PC-9 (cell line): ENCODE measurements at regions not wholly inside any gene's neighbourhood (a gene's known extent, or its start where the extent isn't known, plus 50 kb on each side); places are given as distances from the start of the nearest gene placed in this dataset.

Source experiments
- BruUV-seq: library from RNA; stranded (reverse); fragments of 400-500 nt; replicated peaks from 2 replicates; lab custom pipeline; 2021; lab: Mats Ljungman, UMichigan
- CTCF ChIA-PET: fragments of 300-600 bp; sonication (Branson Sonifier 250); formaldehyde crosslinking; loops from one replicate; lab custom pipeline; 2022; ENCODE audit warnings: antibody characterized with exemption; lab: Charles Lee
- POLR2A ChIA-PET: fragments of 300-600 bp; sonication (Branson Sonifier 250); formaldehyde crosslinking; loops from one replicate; lab custom pipeline; 2022; ENCODE audit warnings: antibody characterized with exemption; ENCODE audit not compliant: unreplicated experiment; lab: Charles Lee
- DNase-seq, 2 experiments: peaks; one replicate each; pipeline versions ENCODE4 v3.0.0 to v3.0.0-alpha.2; 2015 to 2022; ENCODE audit warnings: mixed read lengths in 1 of 2
- H2AFZ ChIP-seq: fragments of 200-600 bp; sonication (generic); 2 replicates; pipeline ENCODE4 v1.8.1; 2017; ENCODE audit warnings: antibody characterized with exemption
- H3F3A ChIP-seq: fragments of 200-600 bp; sonication (generic); 2 replicates; pipeline ENCODE4 v1.8.1; 2017; ENCODE audit warnings: antibody characterized with exemption, mild to moderate bottlenecking, low read depth; ENCODE audit not compliant: insufficient read depth
- H3K27ac ChIP-seq: fragments of 200-600 bp; sonication (generic); 2 replicates; pipeline ENCODE4 v1.6.1; 2016; ENCODE audit warnings: mixed run types
- H3K27me3 ChIP-seq: fragments of 200-600 bp; sonication (generic); 2 replicates; pipeline ENCODE4 v1.6.1; 2016; ENCODE audit warnings: low read depth, mixed run types; ENCODE audit not compliant: insufficient read depth
- H3K36me3 ChIP-seq: fragments of 200-600 bp; sonication (generic); 2 replicates; pipeline ENCODE4 v1.6.1; 2016; ENCODE audit warnings: low read depth, mixed run types
- H3K4me1 ChIP-seq: fragments of 200-600 bp; sonication (generic); replicated peaks from 2 replicates; pipeline ENCODE4 v1.6.1; 2016; ENCODE audit warnings: mixed run types; ENCODE audit not compliant: insufficient read depth
- H3K4me2 ChIP-seq: fragments of 200-600 bp; sonication (generic); 2 replicates; pipeline ENCODE4 v1.6.1; 2017; ENCODE audit warnings: mixed run types
- H3K4me3 ChIP-seq: fragments of 200-600 bp; sonication (generic); 2 replicates; pipeline ENCODE4 v1.6.1; 2016; ENCODE audit warnings: mixed run types
- H3K79me2 ChIP-seq: fragments of 200-600 bp; sonication (generic); 2 replicates; pipeline ENCODE4 v1.6.1; 2017; ENCODE audit warnings: low read depth, mixed run types
- H3K9me2 ChIP-seq: fragments of 200-600 bp; sonication (generic); 2 replicates; pipeline ENCODE4 v1.8.1; 2017; ENCODE audit warnings: mild to moderate bottlenecking; ENCODE audit not compliant: insufficient read depth
- H3K9me3 ChIP-seq: fragments of 200-600 bp; sonication (generic); 2 replicates; pipeline ENCODE4 v1.8.1; 2016; ENCODE audit warnings: low read depth; ENCODE audit not compliant: insufficient read depth
- H4K20me1 ChIP-seq: fragments of 200-600 bp; sonication (generic); 2 replicates; pipeline ENCODE4 v1.8.1; 2017; ENCODE audit not compliant: insufficient read depth
- EZH2 ChIP-seq: fragments of 200-600 bp; sonication (generic); IDR thresholded peaks from 2 replicates; pipeline ENCODE4 v1.8.0; 2017; ENCODE audit warnings: antibody characterized with exemption, low read depth
- intact Hi-C: fragments of 100-400 bp; cut with micrococcal nuclease; formaldehyde crosslinking; loops from one replicate; pipeline ENCODE4 v1.10.0; 2022; ENCODE audit not compliant: unreplicated experiment
- TF ChIP-seq, protein P1 (sequence below): fragments of 200-600 bp; sonication (generic); conservative IDR thresholded peaks from 2 replicates; pipeline ENCODE4 v1.6.1; 2017; ENCODE audit warnings: mixed run types, antibody characterized with exemption, mild to moderate bottlenecking, moderate library complexity

DNA sequence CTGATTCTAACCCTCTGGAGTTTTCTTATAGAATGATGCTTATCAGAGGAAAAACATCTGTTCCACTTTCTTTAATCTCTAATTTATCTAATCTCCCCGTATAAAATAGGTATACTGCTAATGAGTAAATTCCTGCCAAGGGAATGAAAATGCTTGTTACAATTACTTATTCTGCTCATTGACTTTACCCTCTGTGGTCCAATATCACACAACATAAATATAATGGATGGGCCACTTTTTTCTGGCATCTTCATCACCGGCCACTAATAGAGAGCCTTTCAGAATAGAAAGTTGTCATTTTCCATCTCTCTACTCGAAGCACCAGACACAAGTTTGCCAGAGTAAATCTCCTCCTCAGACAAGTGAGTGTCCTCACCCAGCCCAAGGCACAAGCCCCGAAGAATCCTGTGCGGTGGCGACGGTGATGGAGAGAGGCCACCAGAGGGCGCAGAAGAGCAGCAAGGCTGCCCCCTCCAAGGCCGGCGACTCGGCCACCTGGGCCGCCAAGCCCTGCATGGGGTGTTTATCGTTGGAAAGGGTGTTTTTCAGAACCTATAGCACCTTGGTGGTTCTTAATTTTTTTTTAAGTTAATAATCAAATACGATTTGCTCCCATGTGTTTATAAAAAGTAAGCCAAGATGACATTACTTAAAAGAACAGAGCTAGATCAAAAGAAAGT lies 212.9 kb upstream of the ARID1B start:
- Histone ChIP-seq H3K27ac (no peak overlapping the region), H4K20me1 (no peaks in the 10 kb centered on the region), H3K36me3 (no peaks in the 10 kb centered on the region), H3K9me3 (no peaks in the 10 kb centered on the region), H2AFZ (no peak overlapping the region), H3K4me3 (no peak overlapping the region), H3F3A (no peaks in the 10 kb centered on the region), H3K4me2 (peak overlapping the region; percentile 32; the same call in 1 of the 2 replicates), H3K9me2 (no peaks in the 10 kb centered on the region), H3K4me1 (no peaks in the 10 kb centered on the region), H3K79me2 (no peaks in the 10 kb centered on the region), H3K27me3 (no peaks in the 10 kb centered on the region)
- intact Hi-C loops: loop anchor here (1.0 to 10.0 kb wide), 6 partner anchors 123 to 1237 kb away; partner anchors contain the start of gene ARID1B
- no TSS peak for BruUV-seq
- ChIA-PET POLR2A (no interaction called here), CTCF (interaction anchor here (0.6 kb wide), 2 partner anchors 17 to 294 kb away, joined by 3 read pairs; no protein-coding TSS in a partner anchor)
- TF ChIP-seq, protein P1, sequence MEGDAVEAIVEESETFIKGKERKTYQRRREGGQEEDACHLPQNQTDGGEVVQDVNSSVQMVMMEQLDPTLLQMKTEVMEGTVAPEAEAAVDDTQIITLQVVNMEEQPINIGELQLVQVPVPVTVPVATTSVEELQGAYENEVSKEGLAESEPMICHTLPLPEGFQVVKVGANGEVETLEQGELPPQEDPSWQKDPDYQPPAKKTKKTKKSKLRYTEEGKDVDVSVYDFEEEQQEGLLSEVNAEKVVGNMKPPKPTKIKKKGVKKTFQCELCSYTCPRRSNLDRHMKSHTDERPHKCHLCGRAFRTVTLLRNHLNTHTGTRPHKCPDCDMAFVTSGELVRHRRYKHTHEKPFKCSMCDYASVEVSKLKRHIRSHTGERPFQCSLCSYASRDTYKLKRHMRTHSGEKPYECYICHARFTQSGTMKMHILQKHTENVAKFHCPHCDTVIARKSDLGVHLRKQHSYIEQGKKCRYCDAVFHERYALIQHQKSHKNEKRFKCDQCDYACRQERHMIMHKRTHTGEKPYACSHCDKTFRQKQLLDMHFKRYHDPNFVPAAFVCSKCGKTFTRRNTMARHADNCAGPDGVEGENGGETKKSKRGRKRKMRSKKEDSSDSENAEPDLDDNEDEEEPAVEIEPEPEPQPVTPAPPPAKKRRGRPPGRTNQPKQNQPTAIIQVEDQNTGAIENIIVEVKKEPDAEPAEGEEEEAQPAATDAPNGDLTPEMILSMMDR: peak; percentile 92
- TF ChIP-seq EZH2: no peak
- DNase-seq: peak in 1 of 2 experiments; percentile 59

DNA sequence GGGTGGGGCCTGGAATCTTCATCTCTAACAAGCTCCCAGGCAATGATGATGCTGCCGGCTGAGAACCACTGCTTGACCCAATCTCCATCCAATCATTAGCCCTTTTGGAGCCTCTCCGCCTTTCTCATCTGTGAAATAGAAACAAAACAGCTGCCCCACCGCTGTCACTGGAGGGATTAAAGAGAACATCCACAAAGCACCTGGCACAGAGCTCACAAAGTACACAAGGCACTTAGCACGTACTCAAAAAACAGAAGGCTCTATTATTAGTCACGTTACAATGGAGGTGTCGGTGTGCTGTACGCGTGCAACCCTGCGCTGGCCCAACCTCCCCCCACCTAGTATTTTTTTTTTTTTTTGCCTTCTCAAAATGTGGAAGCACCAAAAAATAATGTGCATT lies 213.5 kb upstream of the ARID1B start:
- ChIA-PET POLR2A (no interaction called here), CTCF (no interaction called here)
- Histone ChIP-seq H3K4me3 (no peak overlapping the region), H3K36me3 (no peaks in the 10 kb centered on the region), H2AFZ (no peak overlapping the region), H3K9me3 (no peaks in the 10 kb centered on the region), H3K79me2 (no peaks in the 10 kb centered on the region), H3K27me3 (no peaks in the 10 kb centered on the region), H3K4me1 (no peaks in the 10 kb centered on the region), H3K4me2 (no peak overlapping the region), H3K27ac (no peak overlapping the region), H3K9me2 (no peaks in the 10 kb centered on the region), H4K20me1 (no peaks in the 10 kb centered on the region), H3F3A (no peaks in the 10 kb centered on the region)
- BruUV-seq: no TSS peak
- intact Hi-C loops: loop anchor here (1.0 to 10.0 kb wide), 6 partner anchors 124 to 1236 kb away; partner anchors contain the start of gene ARID1B
- TF ChIP-seq, protein P1: no peak
- no peak for TF ChIP-seq EZH2
- DNase-seq: no peak

DNA sequence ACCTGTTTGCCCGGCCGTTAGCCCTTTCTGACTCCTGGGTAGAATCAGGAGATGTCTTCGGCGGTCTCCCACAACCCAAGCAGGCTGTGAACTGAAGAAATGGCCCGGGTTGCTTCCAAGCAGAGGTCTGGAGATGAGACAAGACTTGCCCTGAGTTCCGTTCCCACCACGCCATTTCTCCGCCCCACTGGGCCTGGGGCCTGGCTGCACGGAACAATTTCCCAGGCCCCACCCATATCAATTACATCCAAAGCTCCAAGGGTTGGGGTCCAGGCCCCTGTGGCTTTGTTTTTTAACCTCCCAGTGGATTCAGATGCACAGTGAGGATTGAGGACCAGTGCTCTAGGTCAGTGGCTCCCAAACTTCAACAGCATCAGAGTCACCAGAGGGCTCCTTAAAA lies 214.5 kb upstream of the ARID1B start:
- H3K4me2 ChIP-seq: no peak overlapping the region
- BruUV-seq: no TSS peak
- H3K27me3 ChIP-seq: no peaks in the 10 kb centered on the region
- no peaks in the 10 kb centered on the region for H3K9me2 ChIP-seq
- H2AFZ ChIP-seq: no peak overlapping the region
- no peak for DNase-seq
- POLR2A ChIA-PET: no interaction called here
- no peaks in the 10 kb centered on the region for H3K79me2 ChIP-seq
- intact Hi-C loops: loop anchor here (5.0 to 10.0 kb wide), 5 partner anchors 125 to 1235 kb away; partner anchors contain the start of gene ARID1B
- no peaks in the 10 kb centered on the region for H4K20me1 ChIP-seq
- H3K4me1 ChIP-seq: no peaks in the 10 kb centered on the region
- no peak for TF ChIP-seq EZH2
- TF ChIP-seq, protein P1: no peak
- no peaks in the 10 kb centered on the region for H3K9me3 ChIP-seq
- CTCF ChIA-PET: no interaction called here
- no peaks in the 10 kb centered on the region for H3K36me3 ChIP-seq
- H3K4me3 ChIP-seq: no peak overlapping the region
- no peak overlapping the region for H3K27ac ChIP-seq
- H3F3A ChIP-seq: no peaks in the 10 kb centered on the region
